Spleen (tissue), 7 donors: ENCODE measurements at regions not wholly inside any gene's neighbourhood (a gene's known extent, or its start where the extent isn't known, plus 50 kb on each side); places are given as distances from the start of the nearest gene placed in this dataset.

Source experiments
- CTCF ChIP-seq, 11 experiments: fragments of 200-600 bp in 7 of 11; fragments of 450-650 bp in 4 of 11; sonication (generic) in 4 of 11; IDR thresholded peaks in 8 of 11; conservative IDR thresholded peaks in 3 of 11; 1 replicate in 7 of 11; 2 replicates in 4 of 11; pipeline versions ENCODE4 v1.4.0 to v1.8.0; 2016 to 2021; ENCODE audit warnings: antibody characterized with exemption in 11 of 11, inconsistent platforms in 4 of 11, mild to moderate bottlenecking in 1 of 11
- POLR2A ChIP-seq, 3 donors: fragments of 450-650 bp; IDR thresholded peaks; one replicate each; pipeline ENCODE4 v1.5.1; 2017; ENCODE audit warnings: antibody characterized with exemption in 3 of 3, mild to moderate bottlenecking in 1 of 3
- POLR2AphosphoS5 ChIP-seq, 3 donors: sonication (generic); formaldehyde crosslinking; IDR thresholded peaks; one replicate each; pipeline ENCODE4 v1.5.1; 2017; ENCODE audit warnings: antibody characterized with exemption in 3 of 3
- donor health status: DM: no; HTN: no; CAD: no; lungs with moderate emphysema.
- donor health status: DM: no; HTN: no; CAD: no.
- donor health status: DM: no; HTN: no; CAD: no.

DNA sequence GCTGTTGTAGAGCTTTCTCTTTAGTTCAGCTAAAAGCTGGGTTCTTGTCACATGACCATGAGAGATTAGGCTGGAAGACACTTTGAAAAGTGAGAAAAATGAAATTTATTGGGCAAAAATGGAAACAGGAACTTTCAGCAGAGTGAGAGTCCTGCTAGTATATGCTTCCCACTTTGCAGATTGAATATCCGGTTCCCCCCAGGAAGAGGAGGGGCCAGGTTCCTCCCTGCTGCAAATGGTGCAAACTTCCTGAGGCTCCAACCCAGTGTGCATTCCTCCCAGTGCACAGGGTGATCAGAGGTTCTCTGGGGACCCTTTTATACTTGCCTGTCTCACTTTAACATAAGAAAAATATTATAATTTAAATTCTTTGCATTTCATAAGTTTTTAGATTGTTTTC is 119.9 kb upstream of the SPIN4 start:
- TF ChIP-seq POLR2AphosphoS5 (IDR thresholded peaks at IDR 0.05) (no peak), CTCF (IDR thresholded peaks at IDR 0.05 in 8 of 11, conservative IDR thresholded peaks at IDR 0.05 in 3 of 11) (no peak), POLR2A (IDR thresholded peaks at IDR 0.05) (no peak)
